IPS-18a (cell line): ENCODE measurements at regions not wholly inside any gene's neighbourhood (a gene's known extent, or its start where the extent isn't known, plus 50 kb on each side); places are given as distances from the start of the nearest gene placed in this dataset.

ENCODE experiments used
- H3K27ac ChIP-seq: one replicate; pipeline ENCODE4 v1.5.1; 2013; ENCODE audit warnings: low read length
- H3K27me3 ChIP-seq: one replicate; pipeline ENCODE4 v1.6.1; 2013; ENCODE audit warnings: mild to moderate bottlenecking, low read length; ENCODE audit not compliant: control insufficient read depth, insufficient read depth
- H3K36me3 ChIP-seq: one replicate; pipeline ENCODE4 v1.6.1; 2013; ENCODE audit warnings: low read depth, low read length; ENCODE audit not compliant: control insufficient read depth
- H3K4me1 ChIP-seq: one replicate; pipeline ENCODE4 v1.6.1; 2013; ENCODE audit warnings: low read depth, low read length; ENCODE audit not compliant: control insufficient read depth
- H3K4me3 ChIP-seq: one replicate; pipeline ENCODE4 v1.5.1; 2013; ENCODE audit warnings: low read length
- H3K9ac ChIP-seq: one replicate; pipeline ENCODE4 v1.6.1; 2013; ENCODE audit warnings: mild to moderate bottlenecking, low read length, moderate library complexity
- H3K9me3 ChIP-seq: one replicate; pipeline ENCODE4 v1.6.1; 2013; ENCODE audit warnings: low read depth, low read length; ENCODE audit not compliant: control insufficient read depth

DNA sequence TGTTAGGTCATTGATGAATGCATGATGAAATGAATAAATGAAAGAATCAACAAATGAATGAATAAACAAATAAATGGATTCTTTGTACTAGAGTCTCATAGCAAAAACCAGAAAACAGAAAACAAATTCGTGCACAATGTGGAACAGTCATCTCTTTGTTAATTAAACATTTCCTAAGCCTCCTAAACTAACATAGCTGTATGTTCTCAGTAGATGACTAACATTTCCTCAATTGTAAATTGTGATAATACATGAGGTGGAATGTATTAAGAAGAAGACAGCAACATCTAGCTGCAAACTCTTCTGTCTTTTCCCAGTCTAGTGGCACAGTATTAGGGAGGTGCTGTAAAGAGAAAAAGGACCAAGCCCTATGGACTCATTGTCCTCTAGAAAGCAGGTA is 1021.0 kb downstream of the MCTP2 start:
- H3K27ac ChIP-seq, result no peak overlapping the region
- H3K4me3 ChIP-seq, result no peak overlapping the region
- H3K36me3 ChIP-seq, result no peaks in the 10 kb centered on the region
- no peaks in the 10 kb centered on the region for H3K9me3 ChIP-seq
- H3K27me3 ChIP-seq, result no peaks in the 10 kb centered on the region
- no peak overlapping the region for H3K9ac ChIP-seq
- no peaks in the 10 kb centered on the region for H3K4me1 ChIP-seq

DNA sequence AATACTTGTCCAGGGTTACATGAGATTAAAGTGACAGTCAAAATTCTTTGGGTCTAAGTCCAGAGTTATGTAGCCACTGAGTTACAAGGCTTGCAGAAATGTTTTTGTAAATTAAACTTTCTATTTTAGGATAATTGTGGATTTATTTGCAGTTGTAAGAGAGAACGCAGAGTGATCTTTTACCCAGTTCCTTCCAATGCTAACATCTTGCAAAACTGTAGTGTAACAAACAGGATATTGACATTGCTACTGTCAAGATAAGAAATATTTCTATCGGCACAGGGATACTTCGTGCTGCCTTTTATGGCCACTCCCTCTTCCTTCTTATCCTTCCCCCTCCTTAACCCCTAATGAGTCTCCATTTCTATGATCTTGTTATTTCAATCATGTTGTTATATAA is 1022.9 kb downstream of the MCTP2 start:
- Histone ChIP-seq H3K27ac (no peak overlapping the region), H3K4me1 (no peaks in the 10 kb centered on the region), H3K27me3 (no peaks in the 10 kb centered on the region), H3K9me3 (no peaks in the 10 kb centered on the region), H3K9ac (no peak overlapping the region), H3K36me3 (no peaks in the 10 kb centered on the region), H3K4me3 (no peak overlapping the region)

DNA sequence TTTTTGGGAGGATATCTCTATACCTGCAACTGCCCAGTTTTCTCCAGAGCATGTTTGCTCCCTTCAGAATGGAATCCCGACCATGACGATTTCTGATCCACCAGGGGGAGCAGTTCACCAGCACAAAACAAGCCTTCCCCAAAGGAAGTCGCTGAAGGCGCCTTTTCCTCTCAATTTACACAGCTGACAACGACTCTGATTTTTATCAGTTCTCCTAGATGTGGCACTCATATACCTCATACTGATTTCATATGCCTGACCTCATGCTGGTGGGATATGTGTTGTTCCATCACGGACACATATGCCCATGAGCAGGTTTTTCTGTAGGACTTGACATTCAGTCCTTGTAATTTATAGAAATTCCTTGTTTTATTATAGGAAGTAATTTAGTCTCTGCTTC is 1028.2 kb downstream of the MCTP2 start:
- H3K27ac ChIP-seq, result no peak overlapping the region
- no peak overlapping the region for H3K9ac ChIP-seq
- no peaks in the 10 kb centered on the region for H3K9me3 ChIP-seq
- H3K4me3 ChIP-seq, result no peak overlapping the region
- no peaks in the 10 kb centered on the region for H3K27me3 ChIP-seq
- peaks cover 7% of the 10 kb centered on the region for H3K4me1 ChIP-seq
- H3K36me3 ChIP-seq, result no peaks in the 10 kb centered on the region

GRCh38 chr15:95259965-95260364 is 1028.6 kb downstream of the MCTP2 start:
- Histone ChIP-seq H3K27ac (no peak overlapping the region), H3K4me3 (no peak overlapping the region), H3K36me3 (no peaks in the 10 kb centered on the region), H3K4me1 (peaks cover 7% of the 10 kb centered on the region), H3K27me3 (no peaks in the 10 kb centered on the region), H3K9ac (no peak overlapping the region), H3K9me3 (no peaks in the 10 kb centered on the region)

DNA sequence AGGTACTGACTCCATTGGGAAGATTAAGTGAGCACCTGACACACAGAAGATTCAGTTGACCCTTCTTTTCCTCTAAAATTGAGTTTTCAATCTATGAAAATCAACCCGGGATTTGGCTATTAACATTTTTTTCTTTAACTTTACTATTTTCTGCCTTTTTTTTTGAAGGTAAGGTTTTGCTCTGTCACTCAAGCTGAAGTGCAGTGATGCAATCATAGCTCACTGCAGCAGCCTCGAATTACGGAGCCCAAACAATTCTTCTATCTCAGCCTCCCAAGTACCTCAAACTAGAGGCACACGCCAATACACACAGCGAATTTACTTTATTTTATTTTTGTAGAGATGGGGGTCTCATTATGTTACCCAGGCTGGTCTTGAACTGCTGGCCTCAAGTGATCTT is 1029.5 kb downstream of the MCTP2 start:
- Histone ChIP-seq H3K36me3 (no peaks in the 10 kb centered on the region), H3K27ac (no peak overlapping the region), H3K9ac (no peak overlapping the region), H3K9me3 (no peaks in the 10 kb centered on the region), H3K27me3 (no peaks in the 10 kb centered on the region), H3K4me1 (peaks cover 7% of the 10 kb centered on the region), H3K4me3 (no peak overlapping the region)

- Histone ChIP-seq H3K9me3 (no peaks in the 10 kb centered on the region), H3K27ac (no peak overlapping the region), H3K27me3 (no peaks in the 10 kb centered on the region), H3K9ac (no peak overlapping the region), H3K4me1 (peaks cover 7% of the 10 kb centered on the region), H3K36me3 (no peaks in the 10 kb centered on the region), H3K4me3 (no peak overlapping the region)
Observed at GRCh38 chr15:95261546-95261945, 1030.2 kb downstream of the MCTP2 start.

- Histone ChIP-seq H3K9me3 (no peaks in the 10 kb centered on the region), H3K4me3 (no peak overlapping the region), H3K4me1 (peaks cover 7% of the 10 kb centered on the region), H3K9ac (no peak overlapping the region), H3K27ac (no peak overlapping the region), H3K27me3 (no peaks in the 10 kb centered on the region), H3K36me3 (no peaks in the 10 kb centered on the region)
Observed at GRCh38 chr15:95261968-95262367, 1030.6 kb downstream of the MCTP2 start.

DNA sequence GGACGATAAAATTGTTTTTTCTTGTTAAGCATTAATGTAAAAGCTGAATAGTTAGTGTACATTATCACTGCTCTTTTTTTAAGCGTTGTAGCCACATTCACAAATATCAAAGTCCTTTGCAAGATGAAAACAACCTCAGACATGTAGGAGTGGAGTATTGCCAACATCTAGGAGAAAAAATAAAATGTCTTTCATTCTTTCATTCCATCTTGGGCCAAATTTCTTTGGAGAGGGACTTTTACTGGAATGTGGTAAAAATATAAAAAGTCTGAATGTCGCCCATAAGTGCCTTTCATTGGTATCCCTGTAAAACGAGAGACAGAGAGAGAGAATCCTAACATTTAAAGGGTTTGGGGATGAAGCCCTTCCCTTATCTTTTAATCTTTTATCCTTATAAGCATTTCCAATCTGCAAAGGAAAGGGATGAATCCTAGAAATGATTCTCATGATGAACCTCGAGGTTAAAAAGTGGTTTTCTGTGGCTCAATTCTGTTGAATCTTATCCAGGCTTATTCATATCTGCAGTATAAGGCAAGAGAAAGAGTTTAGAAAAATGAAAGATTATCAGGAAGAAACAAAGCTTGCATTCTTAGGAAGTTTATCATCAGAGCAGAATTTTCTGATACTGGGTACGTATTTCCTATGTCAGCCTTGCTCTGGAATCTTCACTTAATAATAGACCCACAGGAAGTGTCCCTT is 1031.7 kb downstream of the MCTP2 start:
- no peak overlapping the region for H3K9ac ChIP-seq

GRCh38 chr15:95263751-95264150 is 1032.4 kb downstream of the MCTP2 start:
- Histone ChIP-seq H3K4me3 (no peak overlapping the region), H3K27me3 (no peaks in the 10 kb centered on the region), H3K4me1 (peaks cover 7% of the 10 kb centered on the region), H3K36me3 (no peaks in the 10 kb centered on the region), H3K9ac (no peak overlapping the region), H3K9me3 (no peaks in the 10 kb centered on the region), H3K27ac (no peak overlapping the region)

More for the DNA sequence above, 1031.7 kb downstream of the MCTP2 start:
- no peak overlapping the region for H3K4me3 ChIP-seq
- H3K9me3 ChIP-seq, result no peaks in the 10 kb centered on the region
- peaks cover 7% of the 10 kb centered on the region for H3K4me1 ChIP-seq
- H3K36me3 ChIP-seq, result no peaks in the 10 kb centered on the region
- no peaks in the 10 kb centered on the region for H3K27me3 ChIP-seq
- no peak overlapping the region for H3K27ac ChIP-seq

- Histone ChIP-seq H3K9ac (no peak overlapping the region), H3K27ac (no peak overlapping the region), H3K27me3 (no peaks in the 10 kb centered on the region), H3K4me1 (no peaks in the 10 kb centered on the region), H3K4me3 (no peak overlapping the region), H3K9me3 (no peaks in the 10 kb centered on the region), H3K36me3 (no peaks in the 10 kb centered on the region)
Observed at GRCh38 chr15:95265419-95265997, 1034.1 kb downstream of the MCTP2 start.

- H3K9me3 ChIP-seq, result no peaks in the 10 kb centered on the region
- H3K4me3 ChIP-seq, result no peak overlapping the region
- H3K27me3 ChIP-seq, result no peaks in the 10 kb centered on the region
- no peak overlapping the region for H3K27ac ChIP-seq
- H3K9ac ChIP-seq, result no peak overlapping the region
- no peaks in the 10 kb centered on the region for H3K4me1 ChIP-seq
- H3K36me3 ChIP-seq, result no peaks in the 10 kb centered on the region
Observed at GRCh38 chr15:95266451-95267061, 1035.2 kb downstream of the MCTP2 start.

- Histone ChIP-seq H3K36me3 (no peaks in the 10 kb centered on the region), H3K27ac (no peak overlapping the region), H3K4me3 (no peak overlapping the region), H3K27me3 (no peaks in the 10 kb centered on the region), H3K9ac (no peak overlapping the region), H3K9me3 (no peaks in the 10 kb centered on the region), H3K4me1 (no peaks in the 10 kb centered on the region)
Observed at GRCh38 chr15:95267481-95267880, 1036.1 kb downstream of the MCTP2 start.
